ENCODE measurements at regions not wholly inside any gene's neighbourhood (a gene's known extent, or its start where the extent isn't known, plus 50 kb on each side); places are given as distances from the start of the nearest gene placed in this dataset.
"Not testable (repeated sequence)": the region's sequence is repeated elsewhere in the genome, so short reads cannot be mapped to it uniquely, and the experiment has no call there.

GRCh38 chr21:8695889-8696288 is 1825.5 kb upstream of the TPTE start:
- peak; percentile 98 for FAIRE-seq

GRCh38 chr21:8701297-8701696 is 1820.1 kb upstream of the TPTE start:
- FAIRE-seq, result not testable (repeated sequence)

- not testable (repeated sequence) for FAIRE-seq
These were observed 1815.6 kb upstream of the TPTE start for GRCh38 chr21:8705829-8706228.

Measured in TTC549 (cell line).